ENCODE measurements at regions not wholly inside any gene's neighbourhood (a gene's known extent, or its start where the extent isn't known, plus 50 kb on each side); places are given as distances from the start of the nearest gene placed in this dataset.

GRCh38 chr2:16228471-16228870 is 288.1 kb downstream of the MYCN start (continued):
- TF ChIP-seq REST (IDR thresholded peaks at IDR 0.05): no peak
- no peak for TF ChIP-seq ZBTB33 (IDR thresholded peaks at IDR 0.05)
- no peak for TF ChIP-seq EGR1 (IDR thresholded peaks at IDR 0.05; ENCODE audit: low read depth in 2 of 2)
- TF ChIP-seq RAD21 (IDR thresholded peaks at IDR 0.05): no peak

- H3K4me1 ChIP-seq (ENCODE audit: control insufficient read depth in 4 of 4, insufficient read depth in 4 of 4, low read length in 3 of 4): no peaks in the 10 kb centered on the region
- 75% methylated on average over 17 of the region's 17 CpGs for WGBS
- no peaks in the 10 kb centered on the region for H3K27me3 ChIP-seq (ENCODE audit: control insufficient read depth in 4 of 4, insufficient read depth in 4 of 4, low read length in 3 of 4)
- no peak overlapping the region for H3K4me3 ChIP-seq (ENCODE audit: low read depth in 1 of 3, low read length in 3 of 3)
- no peak for DNase-seq (ENCODE audit: low spot score)
- H3K27ac ChIP-seq (ENCODE audit: low read depth in 1 of 2, low read length in 2 of 2): no peak overlapping the region
- H3K9ac ChIP-seq (ENCODE audit: low read depth in 1 of 2, low read length in 2 of 2): no peak overlapping the region
- TF ChIP-seq ATF3 (IDR thresholded peaks at IDR 0.05) (no peak), HNF4G (IDR thresholded peaks at IDR 0.05) (no peak), MAX (IDR thresholded peaks at IDR 0.05) (no peak), RAD21 (IDR thresholded peaks at IDR 0.05) (no peak), RXRA (IDR thresholded peaks at IDR 0.05) (no peak), FOXA2 (IDR thresholded peaks at IDR 0.05) (no peak), SP1 (IDR thresholded peaks at IDR 0.05) (no peak)
- H3K9me3 ChIP-seq (ENCODE audit: control insufficient read depth in 4 of 4, low read length in 3 of 4): no peaks in the 10 kb centered on the region
- no peaks in the 10 kb centered on the region for H3K36me3 ChIP-seq (ENCODE audit: control insufficient read depth in 4 of 4, insufficient read depth in 3 of 4, low read depth in 1 of 4, low read length in 3 of 4)
Observed at GRCh38 chr2:16227811-16228462, 287.6 kb downstream of the MYCN start.

GRCh38 chr2:16226943-16227664 is 286.8 kb downstream of the MYCN start:
- Histone ChIP-seq H3K4me3 (ENCODE audit: low read depth in 1 of 3, low read length in 3 of 3) (no peak overlapping the region), H3K9me3 (ENCODE audit: control insufficient read depth in 4 of 4, low read length in 3 of 4) (no peaks in the 10 kb centered on the region), H3K27ac (ENCODE audit: low read depth in 1 of 2, low read length in 2 of 2) (no peak overlapping the region), H3K9ac (ENCODE audit: low read depth in 1 of 2, low read length in 2 of 2) (no peak overlapping the region), H3K36me3 (ENCODE audit: control insufficient read depth in 4 of 4, insufficient read depth in 3 of 4, low read depth in 1 of 4, low read length in 3 of 4) (no peaks in the 10 kb centered on the region), H3K27me3 (ENCODE audit: control insufficient read depth in 4 of 4, insufficient read depth in 4 of 4, low read length in 3 of 4) (no peaks in the 10 kb centered on the region), H3K4me1 (ENCODE audit: control insufficient read depth in 4 of 4, insufficient read depth in 4 of 4, low read length in 3 of 4) (no peaks in the 10 kb centered on the region)
- no peak for TF ChIP-seq ATF3 (IDR thresholded peaks at IDR 0.05)
- TF ChIP-seq TAF1 (conservative IDR thresholded peaks at IDR 0.05): no peak
- no peak for TF ChIP-seq RXRA (IDR thresholded peaks at IDR 0.05)
- TF ChIP-seq SP1 (IDR thresholded peaks at IDR 0.05): no peak
- no peak for TF ChIP-seq JUND (IDR thresholded peaks at IDR 0.05)
- TF ChIP-seq YY1 (IDR thresholded peaks at IDR 0.05): no peak
- no peak for TF ChIP-seq HNF4A (conservative IDR thresholded peaks at IDR 0.05)
- TF ChIP-seq EGR1 (IDR thresholded peaks at IDR 0.05; ENCODE audit: low read depth in 2 of 2): no peak
- no peak for TF ChIP-seq RAD21 (IDR thresholded peaks at IDR 0.05)
- no peak for TF ChIP-seq NR2F2 (IDR thresholded peaks at IDR 0.05)
- 73% methylated on average over 21 of the region's 21 CpGs for whole genome bisulfite sequencing
- DNase-seq (ENCODE audit: low spot score): no peak
